Fibroblast of skin of right quadriceps (primary cell): ENCODE measurements at regions not wholly inside any gene's neighbourhood (a gene's known extent, or its start where the extent isn't known, plus 50 kb on each side); places are given as distances from the start of the nearest gene placed in this dataset.

Experiments
- DNase-seq: peaks from one replicate; pipeline ENCODE4 v3.0.0-alpha.2; 2013

DNA sequence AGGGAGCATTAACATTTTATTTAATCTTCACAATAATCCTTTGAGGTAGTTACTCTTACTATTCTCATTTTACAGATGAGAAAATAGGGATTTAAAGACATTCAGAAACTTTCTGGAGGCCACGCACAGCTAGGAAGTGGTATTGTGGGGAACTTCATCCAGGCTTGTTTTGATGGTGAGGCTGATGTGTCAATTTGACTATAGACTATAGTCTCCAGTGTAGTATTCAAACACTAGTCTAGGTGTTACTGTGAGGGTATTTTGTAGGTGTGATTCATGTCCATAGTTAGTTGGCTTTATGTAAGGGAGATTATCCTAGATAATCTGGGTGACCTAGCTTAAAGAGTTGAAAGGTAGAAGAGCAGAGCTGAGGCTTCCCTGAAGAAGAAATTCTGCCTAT lies 54.1 kb upstream of the ELL2 start:
- DNase-seq: no peak

GRCh38 chr5:96014395-96014794 lies 52.7 kb upstream of the ELL2 start:
- DNase-seq: no peak

DNA sequence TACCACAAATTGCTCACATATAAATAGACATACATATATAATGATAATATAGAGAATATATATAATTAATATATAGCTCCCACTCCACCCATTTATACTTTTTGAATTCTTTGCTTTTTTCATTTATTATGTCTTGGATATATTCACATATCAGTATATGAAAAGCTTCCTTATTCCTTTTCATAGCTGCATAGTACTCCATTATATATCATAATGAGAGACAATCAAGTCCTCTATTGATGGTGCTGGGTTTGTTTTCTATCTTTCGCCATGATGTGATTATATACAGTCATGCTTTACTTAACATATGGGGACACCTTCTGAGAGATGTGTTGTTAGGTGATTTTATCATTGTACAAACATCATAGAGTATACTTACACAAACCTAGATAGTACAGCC lies 51.6 kb upstream of the ELL2 start:
- DNase-seq: no peak

DNA sequence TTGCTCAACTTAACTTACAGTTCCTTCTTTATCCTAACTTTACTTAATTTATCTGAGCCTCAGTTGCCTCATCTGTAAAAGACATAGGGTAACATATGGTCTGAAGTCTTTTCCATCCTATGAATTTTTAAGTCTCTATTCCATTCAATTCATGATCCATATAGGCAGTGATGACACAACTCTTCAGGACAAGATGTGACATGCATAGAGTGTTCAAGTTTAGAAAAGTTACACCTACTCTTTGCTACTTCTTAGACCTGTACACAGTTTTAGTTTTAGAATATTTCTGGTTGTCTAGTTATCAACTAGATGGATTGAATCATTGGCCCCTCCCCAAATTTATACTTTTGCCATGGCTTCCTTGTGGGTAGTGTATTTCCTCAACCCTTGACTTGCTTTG lies 50.7 kb upstream of the ELL2 start:
- DNase-seq: no peak
